ENCODE measurements at regions not wholly inside any gene's neighbourhood (a gene's known extent, or its start where the extent isn't known, plus 50 kb on each side); places are given as distances from the start of the nearest gene placed in this dataset.

- no peak for TF ChIP-seq CTCF (conservative IDR thresholded peaks at IDR 0.05; ENCODE audit: low read depth in 2 of 2)
- no peak for TF ChIP-seq REST (IDR thresholded peaks at IDR 0.05; ENCODE audit: unreplicated experiment)
- no peak for TF ChIP-seq EZH2 (IDR thresholded peaks at IDR 0.05; ENCODE audit: low read depth, unreplicated experiment)
- no peak for TF ChIP-seq POLR2AphosphoS5 (IDR thresholded peaks at IDR 0.05; ENCODE audit: low read depth)
- TF ChIP-seq CREB1 (CRISPR knock-in tag; IDR thresholded peaks at IDR 0.05; ENCODE audit: low read depth) = no peak
- no peak for TF ChIP-seq ETS1 (IDR thresholded peaks at IDR 0.05)
- no peak for TF ChIP-seq EZH2phosphoT487 (IDR thresholded peaks at IDR 0.05; ENCODE audit: unreplicated experiment)
- no peak for TF ChIP-seq JUNB (IDR thresholded peaks at IDR 0.05; ENCODE audit: unreplicated experiment)
- no peak for TF ChIP-seq STAT1 (IDR thresholded peaks at IDR 0.05; ENCODE audit: unreplicated experiment)
These were observed 327.4 kb upstream of the SHH start for GRCh38 chr7:156139633-156140032.

Data from GM23338 (cell line).